GM12878 (cell line): ENCODE measurements at regions not wholly inside any gene's neighbourhood (a gene's known extent, or its start where the extent isn't known, plus 50 kb on each side); places are given as distances from the start of the nearest gene placed in this dataset.

Source experiments
- ATAC-seq: fragments of 200-7000 bp; cut with Tn5 transposase; 3 replicates; pipeline ENCODE4 v1.9.1; 2020; ENCODE audit warnings: mild to moderate bottlenecking, moderate library complexity
- BruUV-seq: library from RNA; stranded (reverse); fragments of 400-500 nt; replicated peaks from 2 replicates; lab custom pipeline; 2021; lab: Mats Ljungman, UMichigan
- CTCF ChIA-PET: fragments of 300-600 bp; sonication (Branson Sonifier 250); formaldehyde crosslinking; extraction: SDS; loops from one replicate; lab custom pipeline; 2021; ENCODE audit warnings: inconsistent platforms; lab: Yijun Ruan, JAX
- POLR2A ChIA-PET: fragments of 350-600 bp; formaldehyde crosslinking; extraction: SDS; loops from one replicate; lab custom pipeline; 2021; ENCODE audit warnings: inconsistent platforms; lab: Charles Lee
- RAD21 ChIA-PET: fragments of 300-600 bp; sonication (Branson Sonifier 250); formaldehyde crosslinking; loops from one replicate; lab custom pipeline; 2023; ENCODE audit warnings: antibody characterized with exemption; ENCODE audit not compliant: unreplicated experiment; lab: Charles Lee
- SMC1A ChIA-PET: fragments of 300-600 bp; sonication (Branson Sonifier 250); formaldehyde crosslinking; loops from one replicate; lab custom pipeline; 2023; ENCODE audit not compliant: unreplicated experiment, uncharacterized antibody; lab: Charles Lee
- DNase-seq: peaks from one replicate; pipeline ENCODE4 v3.0.0-alpha.2; 2011; ENCODE audit warnings: low read depth, low spot score
- FAIRE-seq: peaks from 3 replicates; lab custom pipeline; 2011; peaks lifted over from hg19 to GRCh38; lab: Jason Lieb, UNC
- H2AFZ ChIP-seq: 2 replicates; pipeline ENCODE4 v1.6.0; 2011; ENCODE audit warnings: low read depth, low read length, control low read depth; ENCODE audit not compliant: control insufficient read depth
- H3K27ac ChIP-seq: 2 replicates; pipeline ENCODE4 v1.5.1; 2011; ENCODE audit warnings: control low read depth; ENCODE audit not compliant: control insufficient read depth, insufficient read depth
- H3K27me3 ChIP-seq, 2 experiments: replicated peaks in 1 of 2; 2 replicates each; pipeline versions ENCODE4 v1.6.0 to v1.6.1; 2011; ENCODE audit warnings: low read length in 1 of 2; ENCODE audit not compliant: control insufficient read depth in 2 of 2, insufficient read depth in 2 of 2
- H3K36me3 ChIP-seq, 2 experiments: 2 replicates each; pipeline ENCODE4 v1.5.1; 2011; ENCODE audit warnings: low read length in 1 of 2; ENCODE audit not compliant: control insufficient read depth in 2 of 2, insufficient read depth in 2 of 2
- H3K4me1 ChIP-seq: 2 replicates; pipeline ENCODE4 v1.6.1; 2011; ENCODE audit warnings: mild to moderate bottlenecking, low read length, moderate library complexity, mixed read lengths; ENCODE audit not compliant: control insufficient read depth, insufficient read depth
- H3K4me2 ChIP-seq: 2 replicates; pipeline ENCODE4 v1.6.0; 2011; ENCODE audit warnings: control low read depth; ENCODE audit not compliant: control insufficient read depth, insufficient read depth
- H3K4me3 ChIP-seq: fragments of 200-600 bp; sonication (generic); 2 replicates; pipeline ENCODE4 v1.5.1; 2016
- H3K79me2 ChIP-seq: 2 replicates; pipeline ENCODE4 v1.6.0; 2011; ENCODE audit warnings: low read length; ENCODE audit not compliant: control insufficient read depth, insufficient read depth
- H3K9ac ChIP-seq: 2 replicates; pipeline ENCODE4 v1.8.0; 2011; ENCODE audit warnings: low read length, control low read depth, mixed read lengths; ENCODE audit not compliant: control insufficient read depth, insufficient read depth
- H3K9me3 ChIP-seq: replicated peaks from 3 replicates; pipeline ENCODE4 v1.5.1; 2011; ENCODE audit warnings: mild to moderate bottlenecking, low read length; ENCODE audit not compliant: control insufficient read depth, insufficient read depth
- H4K20me1 ChIP-seq: 2 replicates; pipeline ENCODE4 v1.6.0; 2011; ENCODE audit not compliant: control insufficient read depth, insufficient read depth
- ATF2 ChIP-seq: IDR thresholded peaks from 2 replicates; pipeline ENCODE4 v1.6.1; 2012; ENCODE audit warnings: low read length, inconsistent platforms
- BACH1 ChIP-seq: fragments of 450-650 bp; IDR thresholded peaks from 2 replicates; pipeline ENCODE4 v1.6.1; 2017; ENCODE audit warnings: mild to moderate bottlenecking, borderline replicate concordance
- BMI1 ChIP-seq: fragments of 450-650 bp; IDR thresholded peaks from 2 replicates; pipeline ENCODE4 v1.6.1; 2016; ENCODE audit warnings: mild to moderate bottlenecking, moderate library complexity, borderline replicate concordance
- CREB1 ChIP-seq: IDR thresholded peaks from 2 replicates; pipeline ENCODE4 v1.6.1; 2012; ENCODE audit warnings: low read depth, mild to moderate bottlenecking, inconsistent platforms
- EGR1 ChIP-seq, 2 experiments: IDR thresholded peaks; 1 replicate in 1 of 2; 2 replicates in 1 of 2; pipeline ENCODE4 v1.6.1; 2011 to 2012; ENCODE audit warnings: low read depth in 2 of 2, low read length in 2 of 2, borderline replicate concordance in 1 of 2, mild to moderate bottlenecking in 1 of 2, moderate library complexity in 1 of 2
- ELK1 ChIP-seq: IDR thresholded peaks from 2 replicates; pipeline ENCODE4 v1.6.1; 2012; ENCODE audit warnings: low read depth, low read length, improper control_type of control experiment
- HCFC1 ChIP-seq: fragments of 150-350 bp; IDR thresholded peaks from 2 replicates; pipeline ENCODE4 v1.6.1; 2014; ENCODE audit warnings: low read length
- HDAC6 ChIP-seq: fragments of 200-600 bp; sonication (generic); IDR thresholded peaks from one replicate; pipeline ENCODE4 v1.8.0; 2017; ENCODE audit warnings: antibody characterized with exemption; ENCODE audit not compliant: unreplicated experiment
- KLF5 ChIP-seq: fragments of 450-650 bp; IDR thresholded peaks from 2 replicates; pipeline ENCODE4 v1.6.1; 2014; ENCODE audit warnings: mild to moderate bottlenecking; ENCODE audit not compliant: partially characterized antibody
- PAX5 ChIP-seq: IDR thresholded peaks from 2 replicates; pipeline ENCODE4 v1.6.1; 2011; ENCODE audit warnings: low read depth, low read length, borderline replicate concordance
- RELA ChIP-seq: fragments of 450-650 bp; IDR thresholded peaks from 2 replicates; pipeline ENCODE4 v1.8.0; 2014; ENCODE audit warnings: borderline replicate concordance; ENCODE audit not compliant: partially characterized antibody
- RELB ChIP-seq: fragments of 450-650 bp; IDR thresholded peaks from 2 replicates; pipeline ENCODE4 v1.6.1; 2017; ENCODE audit warnings: low read depth, mild to moderate bottlenecking, moderate library complexity
- SIN3A ChIP-seq: IDR thresholded peaks from 2 replicates; pipeline ENCODE4 v1.6.1; 2012; ENCODE audit warnings: low read depth, low read length, improper control_type of control experiment
- SPI1 ChIP-seq: IDR thresholded peaks from 2 replicates; pipeline ENCODE4 v1.6.1; 2011; ENCODE audit warnings: low read depth, mild to moderate bottlenecking, low read length, moderate library complexity, borderline replicate concordance; ENCODE audit not compliant: insufficient read depth
- TBL1XR1 ChIP-seq: IDR thresholded peaks from 2 replicates; pipeline ENCODE4 v1.6.1; 2012; ENCODE audit warnings: low read depth, low read length, improper control_type of control experiment
- ZBED1 ChIP-seq: IDR thresholded peaks from 2 replicates; pipeline ENCODE4 v1.6.1; 2016; ENCODE audit warnings: borderline replicate concordance
- ZBTB11 ChIP-seq: fragments of 450-650 bp; formaldehyde crosslinking; IDR thresholded peaks from 2 replicates; pipeline ENCODE4 v1.5.0; 2022; ENCODE audit warnings: mild to moderate bottlenecking, missing genetic modification characterization
- ZZZ3 ChIP-seq: IDR thresholded peaks from 2 replicates; pipeline ENCODE4 v1.6.1; 2011; ENCODE audit warnings: low read depth; ENCODE audit not compliant: control insufficient read depth, insufficient read length
- whole genome bisulfite sequencing: methylation state at CpG from one replicate; pipeline ENCODE4 v1.1.6; 2016; ENCODE audit warnings: low lambda C conversion rate; ENCODE audit not compliant: insufficient replicate concordance, insufficient coverage; ENCODE audit errors: missing lambda C conversion rate; 5-methylcytosine and 5-hydroxymethylcytosine counted together
- in situ Hi-C: fragments of 300-500 bp; cut with MboI; formaldehyde crosslinking; loops from 9 replicates; pipeline ENCODE4 v1.14.3; 2018; ENCODE audit warnings: mixed read lengths
- intact Hi-C: fragments of 100-400 bp; cut with micrococcal nuclease; formaldehyde crosslinking; loops from one replicate; pipeline ENCODE4 v1.14.2; 2022; ENCODE audit not compliant: unreplicated experiment

- Histone ChIP-seq H3K9ac (no peak overlapping the region), H3K9me3 (no peaks in the 10 kb centered on the region; the same call in 2 of the 3 replicates), H3K79me2 (no peaks in the 10 kb centered on the region), H3K27ac (no peak overlapping the region), H3K36me3 (no peaks in the 10 kb centered on the region), H2AFZ (no peak overlapping the region), H4K20me1 (no peaks in the 10 kb centered on the region), H3K27me3 (no peaks in the 10 kb centered on the region), H3K4me1 (no peaks in the 10 kb centered on the region), H3K4me2 (no peak overlapping the region), H3K4me3 (no peak overlapping the region)
- in situ Hi-C loops (no loop called here), intact Hi-C loops (no loop called here)
- POLR2A ChIA-PET: no interaction called here
- 42% methylated on average over 3 of the region's 3 CpGs for WGBS
- SMC1A ChIA-PET: no interaction called here
- no peak for ATAC-seq
- RAD21 ChIA-PET: no interaction called here
- DNase-seq: no peak
- CTCF ChIA-PET: no interaction called here
- BruUV-seq: no TSS peak
- FAIRE-seq: no peak
- no peak for TF ChIP-seq HCFC1
- no peak for TF ChIP-seq RELA
- TF ChIP-seq SIN3A: no peak
- no peak for TF ChIP-seq HDAC6
- no peak for TF ChIP-seq ZBED1
- TF ChIP-seq CREB1: no peak
- no peak for TF ChIP-seq KLF5
- TF ChIP-seq ATF2: no peak
- TF ChIP-seq BACH1: no peak
- no peak for TF ChIP-seq ELK1
- TF ChIP-seq TBL1XR1: no peak
- TF ChIP-seq EGR1 (IDR thresholded peaks at IDR 0.05; ENCODE audit: borderline replicate concordance in 1 of 2, low read depth in 2 of 2, low read length in 2 of 2): no peak
- no peak for TF ChIP-seq SPI1
- no peak for TF ChIP-seq BMI1
- no peak for TF ChIP-seq ZBTB11 (CRISPR knock-in tag)
- TF ChIP-seq ZZZ3: no peak
- TF ChIP-seq PAX5: no peak
- TF ChIP-seq RELB: no peak
These were observed 213.9 kb upstream of the ZCCHC13 start for GRCh38 chrX:74090049-74090448.
